Large intestine (tissue), 3 donors: ENCODE measurements at regions not wholly inside any gene's neighbourhood (a gene's known extent, or its start where the extent isn't known, plus 50 kb on each side); places are given as distances from the start of the nearest gene placed in this dataset.

ENCODE experiments used
- DNase-seq, 2 donors: peaks; one replicate each; pipeline versions ENCODE4 v3.0.0 to v3.0.0-alpha.2; 2013
- H3K27ac ChIP-seq: one replicate; pipeline ENCODE4 v1.5.1; 2013; ENCODE audit warnings: low read length
- H3K27me3 ChIP-seq: 2 replicates; pipeline ENCODE4 v1.6.1; 2013; ENCODE audit warnings: low read length; ENCODE audit not compliant: control insufficient read depth, insufficient read depth
- H3K36me3 ChIP-seq: 2 replicates; pipeline ENCODE4 v1.6.1; 2013; ENCODE audit warnings: low read length; ENCODE audit not compliant: control insufficient read depth, insufficient read depth
- H3K4me1 ChIP-seq: one replicate; pipeline ENCODE4 v1.6.1; 2013; ENCODE audit warnings: low read length; ENCODE audit not compliant: control insufficient read depth, insufficient read depth
- H3K4me3 ChIP-seq: one replicate; pipeline ENCODE4 v1.5.1; 2013; ENCODE audit warnings: low read length
- H3K9me3 ChIP-seq: one replicate; pipeline ENCODE4 v1.6.1; 2013; ENCODE audit warnings: mild to moderate bottlenecking, low read depth, low read length, moderate library complexity; ENCODE audit not compliant: control insufficient read depth
- WGBS: methylation state at CpG from one replicate; pipeline ENCODE4 v1.1.5; 2013; ENCODE audit warnings: low lambda C conversion rate; ENCODE audit not compliant: insufficient coverage; 5-methylcytosine and 5-hydroxymethylcytosine counted together

DNA sequence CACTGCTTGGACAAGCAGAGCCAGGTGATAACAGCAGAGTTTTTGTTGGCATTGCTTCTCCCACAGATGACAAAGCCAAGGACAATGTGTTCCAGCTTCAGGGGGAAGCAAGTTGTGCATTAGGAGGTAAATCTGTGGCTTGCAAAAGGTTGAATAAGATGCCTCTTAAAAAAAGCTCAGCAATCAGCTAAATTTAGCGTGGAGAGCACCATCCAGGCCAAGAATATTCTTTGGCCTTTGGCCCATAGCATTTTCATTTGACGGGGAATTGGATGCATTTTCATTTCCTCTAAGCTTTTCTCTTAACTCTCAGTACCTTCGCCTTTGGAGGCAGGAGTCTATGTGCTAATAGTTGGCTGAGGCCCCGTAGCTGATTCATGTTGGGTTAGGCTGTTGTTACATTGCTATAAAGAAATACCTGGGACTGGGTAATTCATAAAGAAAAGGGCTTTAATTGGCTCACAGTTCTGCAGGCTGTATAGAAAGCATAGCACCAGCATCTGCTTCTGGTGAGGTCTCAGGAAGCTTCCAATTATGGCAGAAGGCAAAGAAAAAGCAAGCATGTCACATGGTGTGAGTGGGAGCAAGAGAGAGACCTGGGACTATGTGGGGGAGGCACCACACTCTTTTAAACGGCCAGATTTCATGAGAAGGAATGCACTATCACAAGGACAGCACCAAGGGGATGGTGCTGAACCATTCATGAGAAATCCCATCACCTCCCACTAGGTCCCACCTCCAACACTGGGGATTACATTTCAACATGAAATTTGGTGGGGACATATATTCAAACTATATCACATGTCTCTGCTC lies 350.1 kb upstream of the C11orf87 start:
- no CpG with 5 or more reads among the region's 5 CpGs for WGBS
- H3K27me3 ChIP-seq = no peaks in the 10 kb centered on the region
- DNase-seq = no peak
- H3K36me3 ChIP-seq = no peaks in the 10 kb centered on the region
- no peaks in the 10 kb centered on the region for H3K4me1 ChIP-seq
- H3K4me3 ChIP-seq = no peak overlapping the region
- no peak overlapping the region for H3K27ac ChIP-seq
- H3K9me3 ChIP-seq = peaks cover 2% of the 10 kb centered on the region

DNA sequence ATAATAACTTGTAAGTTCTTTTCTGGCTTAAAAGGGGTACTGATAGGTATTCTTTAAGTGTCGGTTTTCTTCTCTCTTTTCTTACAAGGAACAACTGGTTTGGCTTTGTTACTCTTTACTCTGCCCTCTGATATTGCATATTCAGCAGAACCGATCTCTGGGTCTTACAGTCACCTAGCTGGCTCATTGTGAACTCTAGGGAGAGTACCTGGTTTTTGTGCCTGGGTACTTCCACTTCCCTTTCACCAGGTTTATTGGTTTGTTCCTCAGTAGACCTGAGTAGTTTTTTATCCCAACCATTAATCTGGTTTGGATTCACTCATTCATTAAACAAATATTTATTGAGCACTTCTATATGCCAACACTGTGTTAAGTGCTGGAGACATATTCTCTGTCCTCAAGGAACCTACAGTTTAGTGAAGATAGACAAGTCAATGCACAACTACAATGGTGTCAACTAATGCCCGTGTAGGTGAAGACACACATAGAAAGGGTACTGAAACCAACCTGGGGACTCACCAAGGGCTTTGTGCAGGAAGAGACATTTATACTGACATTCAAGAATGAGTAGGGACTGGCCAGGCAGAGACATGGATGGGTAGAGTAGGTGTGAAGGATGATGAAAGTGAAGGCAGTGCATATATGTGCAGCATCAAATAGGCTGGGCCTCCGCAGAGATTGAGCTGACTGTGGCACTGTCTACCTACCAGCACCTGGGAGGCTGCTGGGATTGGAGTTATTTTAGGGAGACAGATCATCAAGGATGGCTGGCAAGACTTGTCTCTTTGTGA lies 348.8 kb upstream of the C11orf87 start:
- 100% methylated on average over 1 of the region's 4 CpGs for WGBS
- Histone ChIP-seq H3K4me3 (no peak overlapping the region), H3K9me3 (peaks cover 2% of the 10 kb centered on the region), H3K27me3 (no peaks in the 10 kb centered on the region), H3K36me3 (no peaks in the 10 kb centered on the region), H3K27ac (no peak overlapping the region), H3K4me1 (no peaks in the 10 kb centered on the region)
- DNase-seq = no peak

DNA sequence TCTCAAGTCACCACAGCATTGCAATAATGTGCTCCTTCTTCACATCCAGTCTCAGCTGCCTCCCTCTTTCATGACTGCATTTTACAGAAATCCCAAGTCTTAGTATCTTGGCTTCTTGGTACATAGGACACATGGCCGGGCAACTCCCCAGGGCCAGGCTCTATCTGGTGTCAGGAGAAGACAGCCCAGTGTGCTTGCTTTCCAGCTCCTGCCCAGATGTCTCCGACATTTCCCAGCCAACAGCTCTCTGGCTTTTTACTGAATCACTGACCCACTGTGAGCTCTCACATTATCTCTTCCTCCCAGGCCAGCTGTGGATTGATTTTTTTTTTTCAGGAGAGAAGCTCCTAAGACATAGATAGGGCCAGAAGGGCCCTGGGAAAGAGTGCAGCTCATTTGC lies 346.0 kb upstream of the C11orf87 start:
- Histone ChIP-seq H3K4me3 (no peak overlapping the region), H3K36me3 (no peaks in the 10 kb centered on the region), H3K27ac (no peak overlapping the region), H3K9me3 (no peaks in the 10 kb centered on the region), H3K4me1 (no peaks in the 10 kb centered on the region), H3K27me3 (no peaks in the 10 kb centered on the region)
- no CpG with 5 or more reads among the region's 2 CpGs for WGBS
- no peak for DNase-seq

DNA sequence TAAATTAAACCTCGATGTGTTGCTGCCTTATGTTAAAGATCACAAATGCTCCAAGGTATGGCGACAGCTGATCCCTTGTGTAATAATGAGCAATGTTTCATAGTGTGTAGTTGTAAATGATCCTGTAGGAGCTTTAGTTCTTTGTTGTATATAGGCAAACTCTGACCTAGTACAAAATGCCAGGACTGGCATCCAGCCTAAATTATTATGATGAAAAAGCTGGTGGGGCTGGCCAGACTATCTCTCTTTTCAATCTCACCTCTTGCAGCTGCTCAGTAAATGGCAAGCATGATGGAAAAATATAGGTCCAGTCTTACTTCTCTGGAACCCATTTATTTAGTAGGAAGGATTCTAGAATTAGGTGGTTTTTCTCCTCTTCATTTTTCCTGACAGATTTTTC lies 345.1 kb upstream of the C11orf87 start:
- 85% methylated on average over 2 of the region's 2 CpGs for WGBS
- H3K36me3 ChIP-seq = no peaks in the 10 kb centered on the region
- H3K27me3 ChIP-seq = no peaks in the 10 kb centered on the region
- no peak overlapping the region for H3K4me3 ChIP-seq
- no peak overlapping the region for H3K27ac ChIP-seq
- no peaks in the 10 kb centered on the region for H3K4me1 ChIP-seq
- DNase-seq = no peak
- no peaks in the 10 kb centered on the region for H3K9me3 ChIP-seq

- no peak overlapping the region for H3K4me3 ChIP-seq
- no peaks in the 10 kb centered on the region for H3K36me3 ChIP-seq
- WGBS = no CpG with 5 or more reads among the region's 3 CpGs
- DNase-seq = no peak
- no peaks in the 10 kb centered on the region for H3K27me3 ChIP-seq
- H3K27ac ChIP-seq = no peak overlapping the region
- no peaks in the 10 kb centered on the region for H3K9me3 ChIP-seq
- no peaks in the 10 kb centered on the region for H3K4me1 ChIP-seq
These were observed 344.6 kb upstream of the C11orf87 start for GRCh38 chr11:109077291-109077920.

GRCh38 chr11:109085708-109086373 lies 336.1 kb upstream of the C11orf87 start:
- DNase-seq = no peak
- Histone ChIP-seq H3K4me1 (no peaks in the 10 kb centered on the region), H3K36me3 (no peaks in the 10 kb centered on the region), H3K27me3 (no peaks in the 10 kb centered on the region), H3K4me3 (no peak overlapping the region), H3K9me3 (no peaks in the 10 kb centered on the region), H3K27ac (no peak overlapping the region)
- 76% methylated on average over 4 of the region's 5 CpGs for WGBS

- H3K27me3 ChIP-seq = no peaks in the 10 kb centered on the region
- H3K4me1 ChIP-seq = no peaks in the 10 kb centered on the region
- no peaks in the 10 kb centered on the region for H3K9me3 ChIP-seq
- no peak for DNase-seq
- H3K36me3 ChIP-seq = no peaks in the 10 kb centered on the region
- H3K27ac ChIP-seq = no peak overlapping the region
- no peak overlapping the region for H3K4me3 ChIP-seq
- WGBS = no CpG with 5 or more reads among the region's 1 CpG
These were observed 335.1 kb upstream of the C11orf87 start for GRCh38 chr11:109086931-109087330.

GRCh38 chr11:109088086-109088485 lies 333.9 kb upstream of the C11orf87 start:
- Histone ChIP-seq H3K4me1 (no peaks in the 10 kb centered on the region), H3K27me3 (no peaks in the 10 kb centered on the region), H3K9me3 (no peaks in the 10 kb centered on the region), H3K36me3 (no peaks in the 10 kb centered on the region), H3K27ac (no peak overlapping the region), H3K4me3 (no peak overlapping the region)
- WGBS = no CpG with 5 or more reads among the region's 2 CpGs
- no peak for DNase-seq

DNA sequence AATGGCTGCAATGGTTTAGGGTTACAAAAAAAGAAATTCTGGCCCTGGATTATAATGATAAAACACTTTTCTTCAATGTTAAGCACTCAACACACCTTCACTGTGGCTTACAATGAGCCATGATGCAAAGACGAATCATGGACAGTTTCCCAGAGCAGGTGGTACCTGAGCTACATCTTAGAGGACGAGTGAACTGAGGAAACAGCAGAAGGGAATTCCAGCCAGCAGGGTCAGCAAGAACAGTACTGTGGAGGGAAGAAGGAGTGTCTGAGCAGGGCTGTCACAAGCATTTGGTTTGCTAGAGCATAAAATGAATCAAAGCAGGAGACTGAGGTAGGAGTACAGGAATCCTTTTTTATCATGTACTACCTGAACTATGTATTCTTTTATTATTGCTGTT lies 332.8 kb upstream of the C11orf87 start:
- H3K9me3 ChIP-seq = no peaks in the 10 kb centered on the region
- WGBS = no CpG with 5 or more reads among the region's 2 CpGs

GRCh38 chr11:109093354-109093753 lies 328.6 kb upstream of the C11orf87 start:
- H3K4me3 ChIP-seq = no peak overlapping the region
- H3K4me1 ChIP-seq = no peaks in the 10 kb centered on the region
- H3K9me3 ChIP-seq = no peaks in the 10 kb centered on the region
- H3K27me3 ChIP-seq = no peaks in the 10 kb centered on the region
- 88% methylated on average over 1 of the region's 1 CpG for WGBS
- no peak for DNase-seq
- no peaks in the 10 kb centered on the region for H3K36me3 ChIP-seq
- no peak overlapping the region for H3K27ac ChIP-seq

More for the DNA sequence above, 332.8 kb upstream of the C11orf87 start:
- H3K4me1 ChIP-seq = no peaks in the 10 kb centered on the region
- no peaks in the 10 kb centered on the region for H3K36me3 ChIP-seq
- no peak overlapping the region for H3K4me3 ChIP-seq
- H3K27ac ChIP-seq = no peak overlapping the region
- H3K27me3 ChIP-seq = no peaks in the 10 kb centered on the region
- no peak for DNase-seq
